Raji (cell line): ENCODE measurements at regions not wholly inside any gene's neighbourhood (a gene's known extent, or its start where the extent isn't known, plus 50 kb on each side); places are given as distances from the start of the nearest gene placed in this dataset.

Source experiments
- POLR2A ChIP-seq: IDR thresholded peaks from 2 replicates; pipeline ENCODE4 v1.6.1; 2011; ENCODE audit warnings: low read depth, low read length, control low read depth; ENCODE audit not compliant: insufficient read depth

DNA sequence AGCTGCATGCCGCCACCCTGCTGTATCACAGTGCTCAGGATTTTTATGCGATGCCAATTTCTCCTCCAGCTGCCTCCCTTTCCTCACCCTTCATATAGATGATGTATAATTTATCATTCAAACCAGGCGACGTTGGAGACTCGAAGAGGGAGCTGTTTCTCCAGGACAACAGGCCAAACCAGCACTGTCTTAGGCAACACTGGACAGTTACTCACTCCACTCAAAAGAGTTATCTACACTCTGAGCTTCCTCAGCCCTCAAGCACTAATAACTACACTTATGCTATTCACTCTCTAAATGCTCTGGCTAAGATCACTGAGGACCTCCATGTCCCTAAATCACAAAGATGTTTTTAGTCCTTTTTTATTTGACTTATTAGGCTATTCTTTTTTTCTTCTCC is 87.3 kb upstream of the RFC3 start:
- TF ChIP-seq POLR2A, result no peak

DNA sequence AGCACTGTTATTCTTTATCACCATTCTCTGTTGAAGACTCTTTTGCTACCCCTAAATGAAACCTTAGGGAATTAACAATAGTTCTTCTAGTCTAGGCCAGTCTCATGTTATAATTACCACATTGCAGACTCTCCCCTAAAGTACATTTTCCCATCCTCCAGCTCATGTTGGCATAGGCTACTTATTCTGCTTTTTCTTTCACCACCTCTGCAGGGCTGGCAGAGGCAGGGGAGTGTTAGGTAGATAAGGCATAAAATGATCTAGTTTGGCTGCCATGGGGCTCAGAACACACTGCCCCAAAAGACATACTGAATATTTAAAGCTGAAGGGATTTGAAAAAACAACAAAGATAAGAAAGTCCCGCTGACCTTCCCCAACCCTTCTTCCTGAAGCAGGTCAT is 82.7 kb upstream of the RFC3 start:
- TF ChIP-seq POLR2A, result no peak

- no peak for TF ChIP-seq POLR2A
Observed at GRCh38 chr13:33739254-33739653, 78.7 kb upstream of the RFC3 start.

GRCh38 chr13:33740134-33740538 is 77.8 kb upstream of the RFC3 start:
- no peak for TF ChIP-seq POLR2A

DNA sequence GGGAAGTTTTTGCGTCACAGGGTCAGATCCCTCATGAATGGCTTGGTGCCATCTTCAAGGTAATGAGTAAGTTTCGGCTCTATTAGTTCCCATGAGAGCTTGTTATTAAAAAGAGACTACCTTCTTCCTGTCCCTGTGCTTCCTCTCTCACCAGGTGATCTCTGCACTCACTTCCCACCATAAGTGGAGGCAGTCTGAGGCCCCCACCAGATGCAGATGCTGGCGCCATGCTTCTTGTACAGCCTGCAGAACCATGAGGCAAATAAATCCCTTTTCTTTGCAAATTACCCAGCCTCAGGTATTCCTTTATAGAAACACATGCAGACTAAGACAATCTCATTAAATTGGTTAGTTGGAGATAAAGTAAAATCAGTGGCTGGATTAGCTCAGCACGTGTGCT is 75.6 kb upstream of the RFC3 start:
- no peak for TF ChIP-seq POLR2A

GRCh38 chr13:33743438-33744368 is 74.2 kb upstream of the RFC3 start:
- TF ChIP-seq POLR2A, result no peak

GRCh38 chr13:33744589-33745369 is 73.2 kb upstream of the RFC3 start:
- TF ChIP-seq POLR2A, result no peak

DNA sequence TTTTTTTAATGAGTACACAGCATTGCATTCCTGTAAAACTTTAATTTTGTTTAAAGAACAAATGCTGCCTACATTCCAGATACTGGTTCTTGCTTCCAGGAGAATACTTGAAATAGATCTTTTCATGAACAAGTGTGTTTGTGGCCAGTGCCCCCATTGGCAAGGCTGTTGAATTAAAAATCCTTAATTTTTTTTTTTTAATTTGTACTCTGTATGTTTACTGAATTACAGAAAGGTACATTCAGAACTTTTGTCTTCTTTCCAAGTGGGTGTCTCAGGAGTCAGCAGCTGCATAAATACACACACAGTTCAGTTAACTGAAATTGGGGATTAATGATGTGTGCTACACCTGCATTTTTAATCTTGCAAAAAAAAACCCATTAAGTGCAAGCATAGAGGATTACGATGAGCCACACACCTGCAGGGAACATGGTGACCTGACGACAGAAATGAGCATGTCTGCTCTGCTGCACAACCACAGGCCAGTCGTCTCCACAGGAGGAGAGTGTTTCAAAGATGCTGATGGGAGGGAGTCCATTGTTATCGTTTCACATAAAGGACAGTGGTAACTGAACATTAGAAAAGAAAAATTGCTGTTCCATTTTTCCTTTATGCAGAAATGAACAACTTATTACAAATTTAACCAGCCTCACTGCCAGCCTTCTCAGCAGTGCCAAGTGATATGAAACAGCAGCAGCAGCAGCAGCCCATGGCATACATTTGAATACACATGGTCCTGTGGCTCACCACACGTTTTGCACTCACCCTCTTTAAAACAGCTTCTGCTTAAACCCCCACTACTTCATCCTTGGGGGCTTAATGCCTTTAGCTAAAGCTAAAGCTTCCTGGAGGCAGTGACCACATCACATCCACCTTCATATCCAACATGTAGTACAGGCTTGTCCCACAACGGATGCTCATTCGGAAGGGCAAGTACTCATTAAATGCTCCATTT is 72.3 kb upstream of the RFC3 start:
- TF ChIP-seq POLR2A, result no peak

DNA sequence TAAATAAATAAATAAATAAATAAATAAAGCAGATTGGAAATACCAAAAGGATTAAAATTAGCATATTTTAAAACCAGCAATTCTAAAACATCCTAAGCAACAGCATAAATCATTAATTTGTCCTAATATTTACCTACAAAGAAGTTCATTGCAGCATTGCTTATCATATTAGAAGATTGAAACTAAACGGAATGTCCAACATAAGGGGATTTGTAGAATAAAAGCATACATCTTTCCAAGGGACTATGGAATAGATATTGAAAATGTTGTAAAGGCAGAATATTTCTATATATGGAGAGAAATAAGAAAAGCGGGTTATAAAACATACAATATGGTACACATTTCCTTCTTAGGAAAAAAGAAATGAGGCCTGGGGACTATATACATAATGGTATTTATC is 71.1 kb upstream of the RFC3 start:
- no peak for TF ChIP-seq POLR2A

- no peak for TF ChIP-seq POLR2A
Observed at GRCh38 chr13:33751151-33751550, 66.8 kb upstream of the RFC3 start.

DNA sequence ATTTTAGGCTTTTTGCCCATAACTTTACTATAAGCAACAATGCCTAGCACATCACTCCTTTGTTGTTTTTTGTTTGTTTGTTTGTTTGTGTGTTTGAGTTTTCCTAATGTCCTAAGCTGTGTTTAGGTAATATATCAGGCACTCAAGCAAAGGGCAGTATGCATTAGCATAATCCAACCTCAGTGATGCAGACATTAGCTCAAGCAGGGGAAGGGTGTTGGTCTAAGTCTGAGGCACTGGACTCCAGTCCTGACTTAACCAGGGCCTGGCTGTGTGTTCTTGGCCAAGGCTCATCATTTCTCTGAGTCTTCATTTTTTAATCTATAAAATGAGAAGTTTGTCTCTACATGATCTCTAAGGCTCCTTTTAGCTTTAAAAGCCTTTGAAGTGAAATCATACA is 65.9 kb upstream of the RFC3 start:
- TF ChIP-seq POLR2A, result no peak

GRCh38 chr13:33752597-33752996 is 65.4 kb upstream of the RFC3 start:
- TF ChIP-seq POLR2A, result no peak

GRCh38 chr13:33756929-33757328 is 61.0 kb upstream of the RFC3 start:
- TF ChIP-seq POLR2A, result no peak

GRCh38 chr13:33757713-33758112 is 60.2 kb upstream of the RFC3 start:
- TF ChIP-seq POLR2A, result no peak

DNA sequence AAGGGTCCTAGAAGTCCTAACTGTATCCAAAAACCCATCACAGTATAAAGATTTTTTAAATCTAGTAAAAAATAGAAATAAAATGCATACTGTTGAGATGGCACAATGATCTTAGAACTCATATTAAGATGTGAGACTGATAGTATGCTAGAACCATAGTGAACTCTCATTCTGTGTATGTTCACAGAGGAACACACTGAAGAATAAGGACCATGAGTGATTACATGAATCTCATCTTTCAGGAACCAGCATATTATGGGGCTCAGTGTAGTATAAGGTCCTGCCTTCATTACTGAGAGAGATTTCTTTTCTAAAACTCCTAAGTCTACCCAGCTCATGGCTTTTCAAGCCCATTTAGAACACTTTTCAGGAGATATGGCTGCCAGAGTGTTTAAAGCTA is 59.8 kb upstream of the RFC3 start:
- TF ChIP-seq POLR2A, result no peak
